G401 (cell line): ENCODE measurements at regions not wholly inside any gene's neighbourhood (a gene's known extent, or its start where the extent isn't known, plus 50 kb on each side); places are given as distances from the start of the nearest gene placed in this dataset.

Source experiments
- DNase-seq: peaks from one replicate; pipeline ENCODE4 v3.0.0-alpha.2; 2015; ENCODE audit warnings: low spot score
- in situ Hi-C: cut with HindIII; loops from 2 replicates; pipeline ENCODE4 v1.10.0; 2016; ENCODE audit warnings: low sequenced_read_pairs, mixed read lengths

GRCh38 chr5:74413403-74414048, 227.0 kb downstream of the ENC1 start:
- in situ Hi-C loops: no loop called here

GRCh38 chr5:74412066-74412465, 228.5 kb downstream of the ENC1 start:
- DNase-seq: peak; percentile 75
- in situ Hi-C loops: no loop called here

More at GRCh38 chr5:74413403-74414048, 227.0 kb downstream of the ENC1 start:
- DNase-seq: no peak

- in situ Hi-C loops: no loop called here
- DNase-seq: peak; percentile 87
Measured at GRCh38 chr5:74409712-74410111, 230.8 kb downstream of the ENC1 start.

GRCh38 chr5:74409166-74409706, 231.3 kb downstream of the ENC1 start:
- in situ Hi-C loops: no loop called here
- DNase-seq: peak; percentile 94

GRCh38 chr5:74408150-74409043, 232.1 kb downstream of the ENC1 start:
- in situ Hi-C loops: no loop called here
- DNase-seq: no peak

GRCh38 chr5:74407701-74408100, 232.8 kb downstream of the ENC1 start:
- in situ Hi-C loops: no loop called here
- DNase-seq: no peak

GRCh38 chr5:74406844-74407243, 233.7 kb downstream of the ENC1 start:
- in situ Hi-C loops: no loop called here
- DNase-seq: no peak

GRCh38 chr5:74405593-74405992, 234.9 kb downstream of the ENC1 start:
- DNase-seq: no peak
- in situ Hi-C loops: no loop called here

GRCh38 chr5:74404574-74405508, 235.7 kb downstream of the ENC1 start:
- in situ Hi-C loops: no loop called here
- peak; percentile 20 for DNase-seq

GRCh38 chr5:74403771-74404170, 236.8 kb downstream of the ENC1 start:
- in situ Hi-C loops: no loop called here

GRCh38 chr5:74402553-74402952, 238.0 kb downstream of the ENC1 start:
- in situ Hi-C loops: no loop called here
- no peak for DNase-seq

More at GRCh38 chr5:74403771-74404170, 236.8 kb downstream of the ENC1 start:
- DNase-seq: no peak

- in situ Hi-C loops: no loop called here
- DNase-seq: no peak
Measured at GRCh38 chr5:74401946-74402320, 238.6 kb downstream of the ENC1 start.

GRCh38 chr5:74401281-74401945, 239.1 kb downstream of the ENC1 start:
- in situ Hi-C loops: no loop called here
- no peak for DNase-seq

- in situ Hi-C loops: no loop called here
Measured at GRCh38 chr5:74400067-74400466, 240.5 kb downstream of the ENC1 start.

GRCh38 chr5:74396913-74397622, 243.5 kb downstream of the ENC1 start:
- in situ Hi-C loops: no loop called here
- peak; percentile 23 for DNase-seq

More at GRCh38 chr5:74400067-74400466, 240.5 kb downstream of the ENC1 start:
- DNase-seq: no peak

- DNase-seq: no peak
- in situ Hi-C loops: no loop called here
Measured at GRCh38 chr5:74394916-74395880, 245.3 kb downstream of the ENC1 start.

- no peak for DNase-seq
- in situ Hi-C loops: no loop called here
Measured at GRCh38 chr5:74394528-74394915, 246.0 kb downstream of the ENC1 start.
